IPS DF 6.9 (cell line): ENCODE measurements at regions not wholly inside any gene's neighbourhood (a gene's known extent, or its start where the extent isn't known, plus 50 kb on each side); places are given as distances from the start of the nearest gene placed in this dataset.

Source experiments
- DNase-seq: peaks from one replicate; pipeline ENCODE4 v3.0.0-alpha.2; 2013; ENCODE audit warnings: low read depth, low spot score
- H3K27ac ChIP-seq: one replicate; pipeline ENCODE4 v1.5.1; 2013; ENCODE audit warnings: low read length, control low read depth
- H3K27me3 ChIP-seq: 2 replicates; pipeline ENCODE4 v1.6.1; 2013; ENCODE audit warnings: mild to moderate bottlenecking, low read length; ENCODE audit not compliant: control insufficient read depth, insufficient read depth
- H3K36me3 ChIP-seq: 2 replicates; pipeline ENCODE4 v1.6.1; 2013; ENCODE audit warnings: low read length; ENCODE audit not compliant: control insufficient read depth, insufficient read depth
- H3K4me1 ChIP-seq: 2 replicates; pipeline ENCODE4 v1.6.1; 2013; ENCODE audit warnings: low read length; ENCODE audit not compliant: control insufficient read depth, insufficient read depth
- H3K4me3 ChIP-seq: 2 replicates; pipeline ENCODE4 v1.5.1; 2013; ENCODE audit warnings: mild to moderate bottlenecking, low read length
- H3K9me3 ChIP-seq: 2 replicates; pipeline ENCODE4 v1.6.1; 2013; ENCODE audit warnings: low read length, inconsistent platforms; ENCODE audit not compliant: control insufficient read depth, insufficient read depth
- WGBS: extraction: QIAGEN DNeasy Blood & Tissue Kit; methylation state at CpG from one replicate; pipeline ENCODE4 v1.1.7; 2013; ENCODE audit warnings: mixed read lengths, missing lambda C conversion rate; ENCODE audit not compliant: insufficient read length, insufficient coverage; 5-methylcytosine and 5-hydroxymethylcytosine counted together

- H3K27ac ChIP-seq, result no peak overlapping the region
- no peaks in the 10 kb centered on the region for H3K9me3 ChIP-seq
- no peak overlapping the region for H3K4me3 ChIP-seq
- H3K36me3 ChIP-seq, result no peaks in the 10 kb centered on the region
- WGBS, result no CpG with 5 or more reads among the region's 3 CpGs
- DNase-seq, result no peak
- no peaks in the 10 kb centered on the region for H3K27me3 ChIP-seq
- H3K4me1 ChIP-seq, result no peaks in the 10 kb centered on the region
These were observed 1184.8 kb downstream of the DTWD2 start for GRCh38 chr5:117803533-117803932.

- Histone ChIP-seq H3K9me3 (no peaks in the 10 kb centered on the region), H3K4me3 (no peak overlapping the region), H3K36me3 (no peaks in the 10 kb centered on the region), H3K27ac (no peak overlapping the region), H3K4me1 (no peaks in the 10 kb centered on the region), H3K27me3 (no peaks in the 10 kb centered on the region)
- DNase-seq, result no peak
- no CpG with 5 or more reads among the region's 4 CpGs for WGBS
These were observed 1186.8 kb downstream of the DTWD2 start for GRCh38 chr5:117801583-117801982.

- H3K4me3 ChIP-seq, result no peak overlapping the region
- H3K27me3 ChIP-seq, result no peaks in the 10 kb centered on the region
- no peaks in the 10 kb centered on the region for H3K9me3 ChIP-seq
- no peaks in the 10 kb centered on the region for H3K36me3 ChIP-seq
- DNase-seq, result no peak
- no peaks in the 10 kb centered on the region for H3K4me1 ChIP-seq
- no peak overlapping the region for H3K27ac ChIP-seq
These were observed 1188.1 kb downstream of the DTWD2 start for GRCh38 chr5:117800261-117800660.

- no CpG with 5 or more reads among the region's 3 CpGs for WGBS
- no peak overlapping the region for H3K4me3 ChIP-seq
- DNase-seq, result no peak
These were observed 1193.5 kb downstream of the DTWD2 start for GRCh38 chr5:117794847-117795246.

GRCh38 chr5:117793963-117794362 lies 1194.4 kb downstream of the DTWD2 start:
- no peaks in the 10 kb centered on the region for H3K27me3 ChIP-seq
- H3K36me3 ChIP-seq, result no peaks in the 10 kb centered on the region
- no CpG with 5 or more reads among the region's 5 CpGs for WGBS
- DNase-seq, result no peak
- no peaks in the 10 kb centered on the region for H3K4me1 ChIP-seq
- H3K9me3 ChIP-seq, result no peaks in the 10 kb centered on the region
- no peak overlapping the region for H3K27ac ChIP-seq
- no peak overlapping the region for H3K4me3 ChIP-seq

More at GRCh38 chr5:117794847-117795246, 1193.5 kb downstream of the DTWD2 start:
- no peaks in the 10 kb centered on the region for H3K4me1 ChIP-seq
- no peak overlapping the region for H3K27ac ChIP-seq
- no peaks in the 10 kb centered on the region for H3K27me3 ChIP-seq
- H3K36me3 ChIP-seq, result no peaks in the 10 kb centered on the region
- H3K9me3 ChIP-seq, result no peaks in the 10 kb centered on the region

GRCh38 chr5:117792476-117792875 lies 1195.9 kb downstream of the DTWD2 start:
- H3K27me3 ChIP-seq, result no peaks in the 10 kb centered on the region
- no peaks in the 10 kb centered on the region for H3K4me1 ChIP-seq
- no peaks in the 10 kb centered on the region for H3K36me3 ChIP-seq
- no peak overlapping the region for H3K27ac ChIP-seq
- H3K9me3 ChIP-seq, result no peaks in the 10 kb centered on the region
- no peak overlapping the region for H3K4me3 ChIP-seq
- WGBS, result no CpG with 5 or more reads among the region's 1 CpG
- no peak for DNase-seq

DNA sequence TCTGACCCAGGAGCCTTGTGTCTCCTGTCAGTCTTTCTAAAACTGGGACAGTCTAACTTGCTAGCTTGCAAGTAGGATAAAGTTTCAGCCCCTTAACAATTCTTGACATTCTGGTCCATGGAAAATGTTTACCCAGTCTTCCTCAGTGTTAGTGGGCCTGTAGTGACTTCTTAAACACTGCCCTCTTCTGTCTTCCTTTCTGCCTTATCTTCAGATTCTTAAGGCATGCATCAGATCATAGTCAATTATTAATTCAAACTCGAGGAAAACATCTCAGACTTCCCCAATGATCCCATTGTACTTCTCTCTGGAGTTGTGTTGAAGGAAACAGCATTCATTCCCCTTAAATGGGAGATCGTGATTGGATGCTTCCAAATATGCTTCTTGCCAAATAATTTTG lies 1199.8 kb downstream of the DTWD2 start:
- no CpG with 5 or more reads among the region's 2 CpGs for WGBS
- Histone ChIP-seq H3K4me3 (no peak overlapping the region), H3K9me3 (no peaks in the 10 kb centered on the region), H3K4me1 (no peaks in the 10 kb centered on the region), H3K27ac (no peak overlapping the region), H3K36me3 (no peaks in the 10 kb centered on the region), H3K27me3 (no peaks in the 10 kb centered on the region)
- no peak for DNase-seq

GRCh38 chr5:117779171-117779570 lies 1204.5 kb upstream of the SEMA6A start:
- Histone ChIP-seq H3K27me3 (no peaks in the 10 kb centered on the region), H3K27ac (no peak overlapping the region), H3K9me3 (no peaks in the 10 kb centered on the region), H3K4me3 (no peak overlapping the region), H3K36me3 (no peaks in the 10 kb centered on the region), H3K4me1 (no peaks in the 10 kb centered on the region)
- WGBS, result no CpG with 5 or more reads among the region's 4 CpGs
- DNase-seq, result no peak

GRCh38 chr5:117776977-117777376 lies 1202.4 kb upstream of the SEMA6A start:
- WGBS, result no CpG with 5 or more reads among the region's 3 CpGs
- DNase-seq, result no peak
- H3K36me3 ChIP-seq, result no peaks in the 10 kb centered on the region

DNA sequence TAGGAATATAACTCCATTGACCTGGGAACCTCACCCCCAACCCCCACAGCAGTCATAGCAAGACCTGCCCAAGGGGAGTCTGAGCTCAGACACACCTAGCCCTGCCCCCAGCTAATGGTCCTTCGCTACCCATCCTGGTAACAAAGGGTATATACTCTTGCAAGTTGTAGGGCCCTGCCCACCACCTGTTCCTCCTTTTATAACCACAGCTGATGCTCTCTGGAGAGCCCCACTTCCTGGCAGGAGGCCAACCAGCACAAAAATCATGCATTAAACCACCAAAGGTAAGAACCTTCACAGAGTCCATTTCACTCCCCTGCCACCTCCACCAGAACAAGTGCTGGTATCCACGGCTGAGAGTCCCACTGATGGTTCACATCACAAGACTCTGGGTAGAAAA lies 1195.3 kb upstream of the SEMA6A start:
- no peaks in the 10 kb centered on the region for H3K9me3 ChIP-seq
- no peak for DNase-seq
- no CpG with 5 or more reads among the region's 2 CpGs for WGBS

More at GRCh38 chr5:117776977-117777376, 1202.4 kb upstream of the SEMA6A start:
- Histone ChIP-seq H3K27me3 (no peaks in the 10 kb centered on the region), H3K9me3 (no peaks in the 10 kb centered on the region), H3K27ac (no peak overlapping the region), H3K4me1 (no peaks in the 10 kb centered on the region), H3K4me3 (no peak overlapping the region)

GRCh38 chr5:117763271-117763670 lies 1188.6 kb upstream of the SEMA6A start:
- no peak for DNase-seq
- H3K4me3 ChIP-seq, result no peak overlapping the region
- no peak overlapping the region for H3K27ac ChIP-seq
- H3K4me1 ChIP-seq, result no peaks in the 10 kb centered on the region
- H3K27me3 ChIP-seq, result no peaks in the 10 kb centered on the region
- WGBS, result 100% methylated on average over 2 of the region's 3 CpGs
- no peaks in the 10 kb centered on the region for H3K36me3 ChIP-seq
- H3K9me3 ChIP-seq, result no peaks in the 10 kb centered on the region

More for the DNA sequence above, 1195.3 kb upstream of the SEMA6A start:
- no peak overlapping the region for H3K4me3 ChIP-seq
- H3K4me1 ChIP-seq, result no peaks in the 10 kb centered on the region
- no peak overlapping the region for H3K27ac ChIP-seq
- no peaks in the 10 kb centered on the region for H3K36me3 ChIP-seq
- no peaks in the 10 kb centered on the region for H3K27me3 ChIP-seq
